HG03108 (cell line): ENCODE measurements at regions not wholly inside any gene's neighbourhood (a gene's known extent, or its start where the extent isn't known, plus 50 kb on each side); places are given as distances from the start of the nearest gene placed in this dataset.

Source experiments
- ATAC-seq: cut with Tn5 transposase; IDR thresholded peaks from one replicate; pipeline ENCODE4 v1.9.1; 2021; ENCODE audit warnings: moderate library complexity; ENCODE audit not compliant: unreplicated experiment

GRCh38 chr2:215697003-215697402 is 261.1 kb upstream of the FN1 start:
- ATAC-seq: no peak

DNA sequence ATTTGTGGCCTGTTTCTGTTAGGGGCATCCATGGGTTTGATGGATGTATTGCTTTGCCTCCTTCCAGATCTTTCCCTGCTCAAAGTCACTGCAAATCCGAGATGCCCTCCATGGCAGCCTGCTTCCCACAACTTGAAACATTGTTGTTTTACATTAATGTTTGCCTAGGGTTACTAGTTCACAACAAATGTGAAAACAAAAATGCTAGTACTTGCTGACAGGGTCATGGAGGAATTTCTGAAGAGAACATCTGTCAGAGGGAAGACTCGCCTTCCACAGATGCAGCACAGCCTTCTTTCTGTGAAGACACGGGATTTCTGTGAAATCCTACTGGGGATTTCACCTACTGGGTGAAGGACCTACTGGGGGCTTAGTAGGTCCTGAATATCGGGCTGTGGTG is 260.0 kb upstream of the FN1 start:
- ATAC-seq: no peak

- no peak for ATAC-seq
Measured at GRCh38 chr2:215693999-215694580, 258.2 kb upstream of the FN1 start.

GRCh38 chr2:215693193-215693998 is 257.5 kb upstream of the FN1 start:
- no peak for ATAC-seq

GRCh38 chr2:215692387-215693079 is 256.7 kb upstream of the FN1 start:
- no peak for ATAC-seq

DNA sequence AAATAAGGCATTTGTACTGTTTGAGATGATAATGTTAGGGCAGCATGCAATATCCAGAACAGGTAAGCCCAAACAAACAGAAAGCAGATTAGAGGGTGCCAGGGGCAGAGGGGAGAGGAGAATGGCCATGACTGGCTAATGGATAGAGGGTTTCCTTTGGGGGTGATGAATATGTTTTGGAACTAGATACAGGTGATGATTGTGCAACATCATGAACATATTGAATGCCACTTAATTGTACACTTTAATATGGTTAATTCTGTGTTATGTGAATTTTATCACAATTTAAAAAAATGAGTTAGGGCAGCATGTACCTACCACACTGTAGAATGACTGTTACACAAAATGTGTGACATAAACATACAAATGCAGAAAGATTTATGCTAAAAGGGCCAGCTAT is 255.5 kb upstream of the FN1 start:
- ATAC-seq: no peak

GRCh38 chr2:215687149-215688031 is 251.5 kb upstream of the FN1 start:
- no peak for ATAC-seq

GRCh38 chr2:215685238-215685990 is 249.5 kb upstream of the FN1 start:
- ATAC-seq: no peak

DNA sequence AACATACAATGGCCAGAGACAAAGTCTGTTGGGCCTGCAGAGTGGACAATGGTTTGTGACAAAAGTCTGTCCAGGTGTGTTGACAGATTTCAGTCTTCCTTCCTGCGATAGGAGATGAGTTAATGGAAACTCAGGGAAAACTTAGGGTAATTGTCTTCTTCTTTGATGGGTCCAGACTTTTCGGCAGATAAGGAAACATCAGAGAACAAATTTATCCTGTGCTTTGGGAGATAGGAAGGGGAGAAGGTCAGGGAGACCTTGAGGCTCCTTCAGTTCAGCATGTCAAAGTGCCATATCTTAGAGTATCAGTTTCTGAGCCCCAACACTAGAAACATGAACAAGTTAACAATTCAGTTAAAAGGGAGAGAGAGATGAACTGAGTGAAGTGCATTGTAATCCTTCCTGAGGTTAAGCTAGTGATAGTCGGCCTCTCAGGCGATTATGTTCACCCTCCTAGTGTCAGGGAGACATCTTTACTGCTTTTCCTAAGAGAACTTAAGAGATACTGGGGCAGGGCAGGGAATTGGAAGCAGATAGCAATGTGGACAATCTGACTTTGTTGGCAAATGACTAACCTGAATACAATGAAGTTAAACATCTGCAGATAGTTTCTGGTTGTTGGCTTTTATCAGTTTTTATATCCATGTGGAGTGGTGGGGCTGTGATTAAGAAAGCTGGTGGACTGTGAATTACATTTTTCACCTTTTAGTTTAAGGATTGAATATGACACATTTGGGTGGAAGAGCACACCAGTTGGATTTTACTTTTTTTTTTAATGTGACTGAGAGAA is 248.8 kb upstream of the FN1 start:
- ATAC-seq: no peak

DNA sequence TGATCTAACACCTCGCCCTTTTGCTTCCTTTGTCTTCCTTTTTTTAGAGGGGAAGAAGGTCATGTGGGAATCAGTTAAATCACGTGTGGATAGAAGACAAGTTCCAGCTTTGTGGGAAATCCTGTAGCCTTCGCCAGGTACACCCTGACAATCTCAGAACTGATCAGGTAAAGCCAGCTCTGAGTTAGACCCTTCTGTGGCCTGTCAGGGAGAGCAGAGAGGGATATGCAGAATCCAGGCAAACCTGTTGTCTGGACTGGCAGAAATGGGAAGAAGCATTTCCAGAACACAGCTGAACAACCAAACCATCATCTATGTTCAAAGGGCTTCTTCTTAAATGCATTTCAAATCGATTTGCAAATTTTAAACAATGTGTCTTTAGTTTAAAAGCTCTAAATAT is 247.4 kb upstream of the FN1 start:
- no peak for ATAC-seq

GRCh38 chr2:215681799-215682596 is 246.1 kb upstream of the FN1 start:
- ATAC-seq: no peak

DNA sequence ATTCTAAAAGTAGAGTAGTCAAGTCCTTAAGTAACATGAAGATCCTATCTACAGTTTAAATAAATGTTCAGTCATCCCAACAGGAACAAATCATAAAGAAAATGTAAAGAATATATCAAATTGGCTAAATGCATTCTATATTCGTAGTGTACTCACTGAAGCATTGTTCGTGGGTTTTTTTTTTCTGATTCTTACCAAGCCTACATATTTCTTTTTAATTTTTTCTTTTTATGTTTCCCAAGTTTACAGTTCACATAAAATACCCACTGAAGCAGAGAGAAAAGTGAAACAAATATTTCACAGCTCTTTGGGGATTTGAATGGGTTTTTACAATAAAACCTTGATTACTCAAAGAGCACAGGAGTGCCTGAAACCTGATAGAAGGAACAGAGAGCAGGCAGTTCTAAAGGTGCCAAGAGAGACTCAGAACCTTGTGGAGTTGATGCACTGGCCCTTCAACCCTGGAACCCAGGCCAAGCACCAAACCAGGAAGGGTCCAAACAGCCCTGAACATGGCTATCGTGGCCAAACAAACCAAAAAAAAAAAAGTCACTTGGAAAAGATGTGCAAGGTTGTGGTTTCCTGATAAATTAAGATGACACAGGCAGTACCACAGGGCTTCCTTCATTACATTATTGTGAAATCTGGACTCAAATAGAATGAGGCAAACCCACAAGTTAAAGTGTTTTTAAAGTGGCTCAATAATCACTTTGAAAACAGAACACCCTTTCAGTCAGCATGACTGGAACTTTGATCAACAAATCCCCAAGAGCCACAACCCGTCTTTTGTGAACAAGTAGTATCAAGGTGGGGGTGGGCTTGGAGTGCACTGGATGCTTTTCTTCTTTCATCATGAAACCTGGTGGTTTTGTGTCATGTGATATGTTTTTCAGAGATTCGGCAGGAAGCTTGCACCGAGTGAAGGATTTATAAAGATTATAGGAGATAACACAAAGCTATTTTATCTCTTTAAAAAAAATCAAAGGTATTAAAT is 245.0 kb upstream of the FN1 start:
- ATAC-seq: no peak

DNA sequence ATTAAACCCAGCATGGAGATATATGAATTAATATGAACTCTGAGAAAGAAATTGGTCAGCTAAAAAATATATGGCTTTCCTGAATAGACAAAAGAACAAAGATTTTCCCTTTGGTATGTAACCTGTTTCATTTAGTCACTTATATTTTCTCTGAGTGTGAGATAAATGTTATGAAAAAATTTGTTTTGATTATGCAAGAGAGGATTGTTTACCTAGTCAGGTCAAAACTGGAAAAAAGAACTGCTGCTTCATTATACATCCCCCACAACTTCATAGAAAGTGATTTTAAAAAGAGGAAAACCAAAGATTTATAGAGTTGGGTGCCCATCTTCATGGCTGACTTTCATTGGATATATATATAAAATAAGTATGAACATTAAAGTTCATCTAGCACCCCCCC is 242.2 kb upstream of the FN1 start:
- ATAC-seq: no peak

DNA sequence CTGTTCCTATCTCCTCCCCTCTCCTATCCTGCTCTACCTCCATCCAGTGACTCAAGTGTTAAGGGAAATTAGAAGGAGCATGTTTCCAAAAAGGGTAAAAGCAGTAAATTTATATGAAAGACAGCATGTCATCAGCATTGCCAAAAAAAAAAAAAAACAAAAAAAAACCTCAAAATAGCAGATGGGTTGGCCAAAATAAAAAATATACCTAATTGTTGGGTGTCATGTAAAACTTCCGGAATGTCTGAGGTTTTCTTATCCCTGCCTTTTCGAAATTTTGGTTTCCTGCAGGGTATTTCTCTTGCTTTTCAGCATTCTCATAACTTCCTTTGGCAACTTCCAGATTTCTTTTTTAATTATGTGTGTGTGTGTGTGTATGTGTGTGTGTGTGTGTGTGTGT is 241.6 kb upstream of the FN1 start:
- ATAC-seq: no peak

DNA sequence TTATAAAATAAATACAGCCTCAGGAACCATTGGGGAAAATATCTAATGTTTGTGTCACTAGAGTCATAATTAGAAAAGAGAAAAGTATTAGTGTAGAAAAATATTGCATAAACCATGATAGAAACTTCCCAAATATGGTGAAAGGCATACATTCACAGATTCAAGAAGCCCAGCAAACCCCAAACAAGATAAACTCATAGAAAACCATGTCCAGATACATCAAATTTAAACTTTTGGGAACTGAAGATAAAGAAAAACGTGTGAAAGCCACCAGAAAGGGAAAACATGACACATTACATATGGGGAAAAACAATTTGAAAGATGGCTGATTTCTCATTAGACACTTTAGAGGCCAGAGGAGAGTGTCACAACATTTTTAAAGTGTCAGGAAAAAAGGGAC is 236.5 kb upstream of the FN1 start:
- no peak for ATAC-seq

GRCh38 chr2:215671691-215672090 is 235.8 kb upstream of the FN1 start:
- ATAC-seq: no peak

GRCh38 chr2:215671244-215671643 is 235.4 kb upstream of the FN1 start:
- no peak for ATAC-seq

- ATAC-seq: no peak
Measured at GRCh38 chr2:215670396-215670795, 234.5 kb upstream of the FN1 start.
